ENCODE measurements at regions not wholly inside any gene's neighbourhood (a gene's known extent, or its start where the extent isn't known, plus 50 kb on each side); places are given as distances from the start of the nearest gene placed in this dataset.
"Not testable (repeated sequence)": the region's sequence is repeated elsewhere in the genome, so short reads cannot be mapped to it uniquely, and the experiment has no call there.

DNA sequence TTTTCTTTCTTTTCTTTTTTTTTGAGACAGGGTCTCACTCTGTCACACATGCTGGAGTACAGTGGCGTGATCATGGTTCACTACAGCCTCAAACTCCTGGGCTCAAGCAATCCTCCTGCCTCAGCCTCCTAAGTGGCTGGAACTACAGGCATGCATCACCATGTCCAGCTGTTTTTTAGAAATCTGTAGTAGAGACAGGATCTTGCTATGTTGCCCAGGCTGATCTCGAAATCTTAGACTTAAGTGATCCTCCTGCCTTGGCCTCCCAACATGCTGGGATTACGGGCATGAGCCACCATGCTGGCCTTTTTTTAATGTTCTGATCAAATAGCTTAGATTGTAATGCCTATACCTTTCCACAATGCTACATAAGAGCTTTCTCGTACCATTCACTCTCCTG, 107.0 kb upstream of the KCTD7 start:
- no peaks in the 10 kb centered on the region for H3K9me3 Mint-ChIP-seq
- H3K27ac Mint-ChIP-seq = no peak overlapping the region
- H3K27me3 Mint-ChIP-seq = no peaks in the 10 kb centered on the region
- intact Hi-C loops (cut with micrococcal nuclease) = no loop called here
- CTCF ChIA-PET = no interaction called here
- DNase-seq (no peak), ATAC-seq (no peak)
- TF ChIP-seq, protein P1, sequence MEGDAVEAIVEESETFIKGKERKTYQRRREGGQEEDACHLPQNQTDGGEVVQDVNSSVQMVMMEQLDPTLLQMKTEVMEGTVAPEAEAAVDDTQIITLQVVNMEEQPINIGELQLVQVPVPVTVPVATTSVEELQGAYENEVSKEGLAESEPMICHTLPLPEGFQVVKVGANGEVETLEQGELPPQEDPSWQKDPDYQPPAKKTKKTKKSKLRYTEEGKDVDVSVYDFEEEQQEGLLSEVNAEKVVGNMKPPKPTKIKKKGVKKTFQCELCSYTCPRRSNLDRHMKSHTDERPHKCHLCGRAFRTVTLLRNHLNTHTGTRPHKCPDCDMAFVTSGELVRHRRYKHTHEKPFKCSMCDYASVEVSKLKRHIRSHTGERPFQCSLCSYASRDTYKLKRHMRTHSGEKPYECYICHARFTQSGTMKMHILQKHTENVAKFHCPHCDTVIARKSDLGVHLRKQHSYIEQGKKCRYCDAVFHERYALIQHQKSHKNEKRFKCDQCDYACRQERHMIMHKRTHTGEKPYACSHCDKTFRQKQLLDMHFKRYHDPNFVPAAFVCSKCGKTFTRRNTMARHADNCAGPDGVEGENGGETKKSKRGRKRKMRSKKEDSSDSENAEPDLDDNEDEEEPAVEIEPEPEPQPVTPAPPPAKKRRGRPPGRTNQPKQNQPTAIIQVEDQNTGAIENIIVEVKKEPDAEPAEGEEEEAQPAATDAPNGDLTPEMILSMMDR (IDR thresholded peaks at IDR 0.05) = no peak
- H3K4me1 Mint-ChIP-seq (ENCODE audit: low read depth) = peaks cover 3% of the 10 kb centered on the region
- POLR2A ChIA-PET = interaction anchor here (1.0 kb wide), 1 partner anchor 16 kb away, joined by 3 read pairs; no protein-coding TSS in a partner anchor
- H3K4me3 Mint-ChIP-seq = no peak overlapping the region
- no peaks in the 10 kb centered on the region for H3K36me3 Mint-ChIP-seq (ENCODE audit: low read depth)

DNA sequence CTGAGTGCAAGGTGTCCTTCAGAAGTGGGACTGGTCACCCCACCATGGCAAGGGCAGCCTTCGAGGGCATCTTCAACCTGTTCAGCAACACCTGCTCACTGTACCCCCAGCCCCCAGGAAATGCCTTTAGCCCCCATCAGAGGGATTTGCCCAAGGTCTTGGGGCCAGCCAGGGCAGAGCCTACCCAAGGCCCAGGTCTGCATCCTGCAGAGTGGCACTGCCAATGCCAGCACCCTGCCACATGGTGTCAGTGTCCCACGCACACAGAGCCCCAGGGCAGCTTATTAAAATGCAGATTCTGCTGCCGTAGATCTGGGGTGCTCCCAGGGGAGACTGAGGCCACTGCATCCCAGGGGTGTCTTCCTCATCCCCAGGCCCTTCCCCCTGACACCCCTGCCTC, 106.2 kb upstream of the KCTD7 start:
- TF ChIP-seq, protein P1 (IDR thresholded peaks at IDR 0.05) = no peak
- Mint-ChIP-seq H3K27ac (no peak overlapping the region), H3K9me3 (no peaks in the 10 kb centered on the region), H3K4me1 (ENCODE audit: low read depth) (peaks cover 3% of the 10 kb centered on the region), H3K27me3 (no peaks in the 10 kb centered on the region), H3K4me3 (no peak overlapping the region), H3K36me3 (ENCODE audit: low read depth) (no peaks in the 10 kb centered on the region)
- ATAC-seq = peak; percentile 80
- intact Hi-C loops (cut with micrococcal nuclease) = no loop called here
- CTCF ChIA-PET = interaction anchor here (0.8 kb wide), 1 partner anchor 29 kb away, joined by 4 read pairs; no protein-coding TSS in a partner anchor
- peak; percentile 33 for DNase-seq
- POLR2A ChIA-PET = no interaction called here

DNA sequence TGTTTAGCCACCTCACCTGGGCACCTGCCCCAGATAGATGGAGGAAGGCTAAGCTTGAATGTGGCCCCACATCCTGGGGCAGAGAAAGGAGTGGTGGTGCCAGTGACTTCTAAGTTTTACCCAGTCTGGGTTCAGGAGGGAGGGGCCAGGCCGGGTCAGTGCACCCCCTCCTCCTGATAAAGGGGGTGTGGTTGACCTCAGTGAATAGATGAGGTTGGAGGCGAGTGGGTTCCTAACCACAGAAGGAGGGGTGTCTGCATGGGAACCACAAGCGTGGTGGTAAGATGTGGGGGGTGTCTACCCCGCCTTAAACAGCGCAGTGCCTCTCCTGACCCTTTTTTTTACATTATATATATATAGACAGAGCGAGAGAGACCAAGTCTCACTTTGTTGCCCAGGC, 105.3 kb upstream of the KCTD7 start:
- Mint-ChIP-seq H3K9me3 (no peaks in the 10 kb centered on the region), H3K4me3 (no peak overlapping the region), H3K4me1 (ENCODE audit: low read depth) (peaks cover 3% of the 10 kb centered on the region), H3K36me3 (ENCODE audit: low read depth) (no peaks in the 10 kb centered on the region), H3K27ac (no peak overlapping the region), H3K27me3 (no peaks in the 10 kb centered on the region)
- CTCF ChIA-PET = interaction anchor here (0.8 kb wide), 1 partner anchor 30 kb away, joined by 4 read pairs; no protein-coding TSS in a partner anchor
- no peak for DNase-seq
- intact Hi-C loops (cut with micrococcal nuclease) = no loop called here
- TF ChIP-seq, protein P1 (IDR thresholded peaks at IDR 0.05) = no peak
- ATAC-seq = no peak
- POLR2A ChIA-PET = no interaction called here

DNA sequence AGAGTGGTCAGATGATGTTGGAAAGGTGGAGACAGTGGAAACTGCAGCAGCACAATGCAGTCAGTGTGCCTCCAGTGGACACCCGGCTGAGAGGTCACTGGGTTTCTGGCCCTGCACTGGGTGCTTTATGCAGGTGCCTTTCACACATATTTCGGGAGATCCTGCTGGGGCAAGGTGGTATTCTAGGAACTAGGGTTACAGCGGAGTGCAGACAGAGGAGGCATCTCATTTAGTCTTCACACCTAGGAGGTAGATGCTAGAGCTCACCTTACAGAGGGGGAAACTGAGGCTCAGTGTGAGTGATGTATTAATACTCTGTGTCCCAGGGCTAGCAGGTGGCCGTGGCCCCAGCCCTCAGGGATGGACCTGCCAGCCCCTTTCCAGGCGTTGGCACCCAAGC, 103.9 kb upstream of the KCTD7 start:
- H3K4me3 Mint-ChIP-seq = no peak overlapping the region
- no peak for DNase-seq
- H3K9me3 Mint-ChIP-seq = no peaks in the 10 kb centered on the region
- H3K4me1 Mint-ChIP-seq (ENCODE audit: low read depth) = peaks cover 3% of the 10 kb centered on the region
- H3K36me3 Mint-ChIP-seq (ENCODE audit: low read depth) = no peaks in the 10 kb centered on the region
- intact Hi-C loops (cut with micrococcal nuclease) = no loop called here
- ChIA-PET CTCF (no interaction called here), POLR2A (no interaction called here)
- H3K27me3 Mint-ChIP-seq = no peaks in the 10 kb centered on the region
- TF ChIP-seq, protein P1 (IDR thresholded peaks at IDR 0.05) = no peak
- ATAC-seq = no peak
- H3K27ac Mint-ChIP-seq = no peak overlapping the region

- intact Hi-C loops (cut with micrococcal nuclease); DNase-seq; ATAC-seq; H3K9me3 Mint-ChIP-seq; H3K4me1 Mint-ChIP-seq (ENCODE audit: low read depth); H3K4me3 Mint-ChIP-seq; POLR2A ChIA-PET; H3K36me3 Mint-ChIP-seq (ENCODE audit: low read depth); H3K27ac Mint-ChIP-seq; H3K27me3 Mint-ChIP-seq; CTCF ChIA-PET: not testable (repeated sequence)
Measured at GRCh38 chr7:66526782-66527181, 101.9 kb upstream of the KCTD7 start.

DNA sequence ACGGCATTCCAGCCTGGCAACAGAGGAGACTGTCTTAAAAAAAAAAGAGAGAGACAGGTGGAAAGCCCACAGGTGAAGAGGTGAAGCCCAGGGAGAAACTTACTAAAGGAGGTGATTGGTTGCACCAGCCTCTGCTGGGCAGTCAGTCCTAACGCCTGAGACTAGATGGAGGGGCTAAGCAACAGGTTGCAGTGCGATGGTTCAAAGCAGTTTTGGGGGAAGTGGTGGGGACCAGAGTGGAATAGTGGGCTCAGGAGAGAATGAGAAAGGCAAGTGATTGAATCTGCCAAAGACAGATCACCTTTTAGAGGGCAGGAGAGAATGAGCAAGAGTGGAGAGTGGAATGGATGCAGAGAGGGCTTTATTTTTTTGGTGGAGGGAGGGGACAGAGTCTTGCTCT, 100.0 kb upstream of the KCTD7 start:
- H3K9me3 Mint-ChIP-seq = no peaks in the 10 kb centered on the region
- no peak overlapping the region for H3K4me3 Mint-ChIP-seq
- intact Hi-C loops (cut with micrococcal nuclease) = no loop called here
- H3K36me3 Mint-ChIP-seq (ENCODE audit: low read depth) = no peaks in the 10 kb centered on the region
- CTCF ChIA-PET = no interaction called here
- no peak for DNase-seq
- no peak for ATAC-seq
- H3K4me1 Mint-ChIP-seq (ENCODE audit: low read depth) = no peaks in the 10 kb centered on the region
- no peak overlapping the region for H3K27ac Mint-ChIP-seq
- POLR2A ChIA-PET = no interaction called here
- no peaks in the 10 kb centered on the region for H3K27me3 Mint-ChIP-seq
- TF ChIP-seq, protein P1 (IDR thresholded peaks at IDR 0.05) = no peak

Data from activated CD8-positive, alpha-beta T cell treated with anti-CD3 and anti-CD28 coated beads for 36 hours (primary cell).